Right lobe of liver (tissue), 6 donors: ENCODE measurements at regions not wholly inside any gene's neighbourhood (a gene's known extent, or its start where the extent isn't known, plus 50 kb on each side); places are given as distances from the start of the nearest gene placed in this dataset.

Source experiments
- ATAC-seq, 4 donors: fragments of 200-7000 bp; cut with Tn5 transposase; one replicate each; pipeline ENCODE4 v1.9.1; 2020; ENCODE audit warnings: mild to moderate bottlenecking in 4 of 4, moderate library complexity in 4 of 4
- DNase-seq, 3 donors: peaks; one replicate each; pipeline ENCODE4 v3.0.0-alpha.2; 2020
- H3K27ac ChIP-seq, 3 donors: fragments of 200-600 bp; one replicate each; pipeline ENCODE4 v1.8.0; 2022
- H3K27me3 ChIP-seq, 2 donors: fragments of 200-600 bp; one replicate each; pipeline ENCODE4 v1.8.0; 2022
- H3K36me3 ChIP-seq, 4 donors: fragments of 200-600 bp; sonication (generic) in 1 of 4; one replicate each; pipeline versions ENCODE4 v1.5.1 to v1.8.0; 2017 to 2022; ENCODE audit warnings: control low read depth in 1 of 4
- H3K4me1 ChIP-seq, 4 donors: fragments of 200-600 bp; sonication (generic) in 1 of 4; one replicate each; pipeline versions ENCODE4 v1.5.1 to v1.8.0; 2017 to 2022; ENCODE audit warnings: control low read depth in 1 of 4
- H3K4me3 ChIP-seq, 3 donors: fragments of 200-600 bp; one replicate each; pipeline ENCODE4 v1.8.0; 2022
- H3K9me3 ChIP-seq, 4 donors: fragments of 200-600 bp; sonication (generic) in 1 of 4; one replicate each; pipeline versions ENCODE4 v1.5.1 to v1.8.0; 2017 to 2022; ENCODE audit warnings: control low read depth in 1 of 4
- POLR2A ChIP-seq: fragments of 450-650 bp; IDR thresholded peaks from one replicate; pipeline ENCODE4 v1.6.1; 2017; ENCODE audit warnings: antibody characterized with exemption, mild to moderate bottlenecking
- WGBS: methylation state at CpG from one replicate; pipeline ENCODE4 v1.1.6; 2018; ENCODE audit warnings: low coverage, low lambda C conversion rate; ENCODE audit not compliant: insufficient coverage; ENCODE audit errors: missing lambda C conversion rate; 5-methylcytosine and 5-hydroxymethylcytosine counted together
- intact Hi-C, 2 donors: fragments of 100-400 bp; cut with DNase I; formaldehyde crosslinking; loops; one replicate each; pipeline versions ENCODE4 v1.11.2 to v1.14.1; 2022
- TF ChIP-seq, protein P1 (sequence below), 4 donors: fragments of 200-600 bp in 3 of 4; fragments of 450-650 bp in 1 of 4; IDR thresholded peaks; one replicate each; pipeline versions ENCODE4 v1.5.1 to v1.8.0; 2016 to 2022; ENCODE audit warnings: antibody characterized with exemption in 4 of 4, mild to moderate bottlenecking in 2 of 4
- donor health status: DM: no; HTN: yes; CAD: no.
- donor health status: DM: no; HTN: no; CAD: no.
- donor health status: DM: no; HTN: no; CAD: no.
- donor health status: DM: no; HTN: yes; CAD: no.
- donor health status: DM: no; HTN: yes; CAD: no.

DNA sequence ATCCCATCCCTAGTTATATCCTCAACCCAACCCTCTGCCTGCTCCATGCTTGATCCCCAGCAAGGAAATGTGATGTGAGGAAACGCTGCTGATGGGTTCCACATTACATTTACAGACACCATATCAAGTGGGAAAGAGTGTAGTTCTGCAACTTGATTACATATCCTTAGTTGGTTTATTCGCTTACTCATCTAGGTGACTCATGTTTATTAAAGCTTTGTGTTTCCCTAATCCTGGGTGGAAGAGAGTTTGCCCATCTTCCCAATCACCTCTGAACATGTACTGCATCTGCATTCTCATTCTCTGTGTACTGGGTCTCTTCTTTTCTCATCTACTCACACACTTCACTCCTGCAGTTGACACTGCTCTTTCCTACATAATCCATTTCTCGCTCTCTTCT is 91.7 kb upstream of the PDZRN3 start:
- TF ChIP-seq, protein P1, sequence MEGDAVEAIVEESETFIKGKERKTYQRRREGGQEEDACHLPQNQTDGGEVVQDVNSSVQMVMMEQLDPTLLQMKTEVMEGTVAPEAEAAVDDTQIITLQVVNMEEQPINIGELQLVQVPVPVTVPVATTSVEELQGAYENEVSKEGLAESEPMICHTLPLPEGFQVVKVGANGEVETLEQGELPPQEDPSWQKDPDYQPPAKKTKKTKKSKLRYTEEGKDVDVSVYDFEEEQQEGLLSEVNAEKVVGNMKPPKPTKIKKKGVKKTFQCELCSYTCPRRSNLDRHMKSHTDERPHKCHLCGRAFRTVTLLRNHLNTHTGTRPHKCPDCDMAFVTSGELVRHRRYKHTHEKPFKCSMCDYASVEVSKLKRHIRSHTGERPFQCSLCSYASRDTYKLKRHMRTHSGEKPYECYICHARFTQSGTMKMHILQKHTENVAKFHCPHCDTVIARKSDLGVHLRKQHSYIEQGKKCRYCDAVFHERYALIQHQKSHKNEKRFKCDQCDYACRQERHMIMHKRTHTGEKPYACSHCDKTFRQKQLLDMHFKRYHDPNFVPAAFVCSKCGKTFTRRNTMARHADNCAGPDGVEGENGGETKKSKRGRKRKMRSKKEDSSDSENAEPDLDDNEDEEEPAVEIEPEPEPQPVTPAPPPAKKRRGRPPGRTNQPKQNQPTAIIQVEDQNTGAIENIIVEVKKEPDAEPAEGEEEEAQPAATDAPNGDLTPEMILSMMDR (IDR thresholded peaks at IDR 0.05), result no peak
- TF ChIP-seq POLR2A, result no peak
- DNase-seq (no peak), ATAC-seq (no peak)
- Histone ChIP-seq H3K4me3 (no peak overlapping the region), H3K9me3 (no peaks in the 10 kb centered on the region), H3K27ac (no peak overlapping the region), H3K4me1 (no peaks in the 10 kb centered on the region), H3K27me3 (no peaks in the 10 kb centered on the region), H3K36me3 (no peaks in the 10 kb centered on the region)
- intact Hi-C loops, result no loop called here
- 77% methylated on average over 3 of the region's 3 CpGs for WGBS

GRCh38 chr3:73710340-73710739 is 85.6 kb upstream of the PDZRN3 start:
- Histone ChIP-seq H3K36me3 (no peaks in the 10 kb centered on the region), H3K4me1 (no peaks in the 10 kb centered on the region), H3K9me3 (no peaks in the 10 kb centered on the region), H3K27ac (no peak overlapping the region), H3K4me3 (no peak overlapping the region), H3K27me3 (no peaks in the 10 kb centered on the region)
- ATAC-seq (no peak), DNase-seq (no peak)
- intact Hi-C loops, result no loop called here
- TF ChIP-seq POLR2A, result no peak
- TF ChIP-seq, protein P1 (IDR thresholded peaks at IDR 0.05), result no peak
- 80% methylated on average over 1 of the region's 1 CpG for WGBS

DNA sequence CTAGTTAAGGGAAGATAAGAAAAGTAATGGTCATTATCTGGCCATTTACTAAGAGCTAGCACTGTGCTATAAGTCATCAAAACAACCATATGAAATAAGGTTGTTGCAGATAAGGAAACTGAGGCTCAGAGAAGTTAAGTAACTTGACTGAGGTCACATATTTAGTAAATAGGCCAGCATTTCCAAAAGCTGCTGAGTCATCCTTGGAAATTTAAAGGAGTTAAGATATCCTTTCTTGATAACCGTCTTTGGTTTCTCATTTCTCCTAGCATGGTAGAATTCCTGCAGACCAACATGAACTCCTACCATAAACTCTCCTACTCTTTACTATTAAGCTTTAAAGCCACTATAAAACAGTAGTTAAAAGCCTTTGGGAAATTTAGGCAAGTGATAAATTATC is 85.0 kb upstream of the PDZRN3 start:
- intact Hi-C loops, result no loop called here
- H3K27ac ChIP-seq, result no peak overlapping the region
- H3K36me3 ChIP-seq, result no peaks in the 10 kb centered on the region
- WGBS, result 79% methylated on average over 1 of the region's 1 CpG
- no peaks in the 10 kb centered on the region for H3K27me3 ChIP-seq
- no peaks in the 10 kb centered on the region for H3K9me3 ChIP-seq
- TF ChIP-seq, protein P1 (IDR thresholded peaks at IDR 0.05), result no peak
- TF ChIP-seq POLR2A, result no peak
- DNase-seq (no peak), ATAC-seq (no peak)
- no peaks in the 10 kb centered on the region for H3K4me1 ChIP-seq
- H3K4me3 ChIP-seq, result no peak overlapping the region

DNA sequence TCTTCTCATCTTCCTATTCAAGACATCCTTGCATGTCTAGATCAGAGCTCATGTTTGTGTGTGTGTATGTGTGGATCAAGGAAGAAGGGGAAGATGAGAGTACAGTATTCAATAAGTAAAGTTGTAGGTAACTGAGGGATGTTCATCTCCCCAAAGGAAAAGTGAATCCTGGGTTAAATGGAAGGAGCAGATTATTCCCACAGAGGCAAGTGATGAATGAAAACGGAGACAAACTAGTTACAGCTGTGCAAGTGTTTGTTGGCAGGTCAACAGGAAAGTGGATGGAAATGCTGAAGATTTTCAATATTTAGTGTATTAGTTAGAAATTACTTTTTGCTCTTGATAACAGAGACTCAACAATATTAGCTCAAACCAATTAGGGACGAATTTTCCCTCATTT is 84.2 kb upstream of the PDZRN3 start:
- no peak for TF ChIP-seq POLR2A
- TF ChIP-seq, protein P1 (IDR thresholded peaks at IDR 0.05), result no peak
- no peaks in the 10 kb centered on the region for H3K36me3 ChIP-seq
- H3K27ac ChIP-seq, result no peak overlapping the region
- intact Hi-C loops, result no loop called here
- DNase-seq (no peak), ATAC-seq (no peak)
- no peaks in the 10 kb centered on the region for H3K4me1 ChIP-seq
- no peaks in the 10 kb centered on the region for H3K9me3 ChIP-seq
- H3K4me3 ChIP-seq, result no peak overlapping the region
- H3K27me3 ChIP-seq, result no peaks in the 10 kb centered on the region
- 40% methylated on average over 2 of the region's 2 CpGs for WGBS

DNA sequence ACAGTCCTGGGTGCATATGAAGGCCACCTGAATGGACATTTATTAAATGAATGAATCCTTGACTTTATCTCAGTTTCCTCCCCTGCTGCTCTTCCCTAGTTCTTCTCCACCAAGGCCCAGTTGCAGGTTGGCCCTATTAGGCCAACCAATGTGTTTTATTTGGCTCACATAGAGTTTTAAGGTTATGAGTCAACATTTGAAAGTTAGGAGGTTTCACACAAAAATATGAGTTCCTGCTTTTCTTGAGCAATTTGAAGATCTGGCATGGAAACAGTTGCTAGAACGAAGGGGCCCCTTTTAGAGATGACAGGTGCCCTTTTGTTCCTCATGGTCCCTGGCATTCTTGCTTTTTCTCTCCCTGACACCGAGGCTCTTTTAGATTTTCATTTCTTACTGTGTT is 83.0 kb upstream of the PDZRN3 start:
- no peaks in the 10 kb centered on the region for H3K36me3 ChIP-seq
- no peak overlapping the region for H3K4me3 ChIP-seq
- no peak overlapping the region for H3K27ac ChIP-seq
- TF ChIP-seq POLR2A, result no peak
- TF ChIP-seq, protein P1 (IDR thresholded peaks at IDR 0.05), result no peak
- no peaks in the 10 kb centered on the region for H3K27me3 ChIP-seq
- no peaks in the 10 kb centered on the region for H3K4me1 ChIP-seq
- no peaks in the 10 kb centered on the region for H3K9me3 ChIP-seq
- 51% methylated on average over 2 of the region's 2 CpGs for WGBS
- intact Hi-C loops, result no loop called here
- DNase-seq (no peak), ATAC-seq (no peak)
